BLaER1 (cell line): ENCODE measurements at regions not wholly inside any gene's neighbourhood (a gene's known extent, or its start where the extent isn't known, plus 50 kb on each side); places are given as distances from the start of the nearest gene placed in this dataset.

ENCODE experiments used
- H3K27ac ChIP-seq: shearing (Covaris generic); formaldehyde crosslinking; 2 replicates; pipeline ENCODE4 v1.8.1; 2022
- H3K27me3 ChIP-seq: shearing (Covaris generic); formaldehyde crosslinking; 2 replicates; pipeline ENCODE4 v1.8.1; 2022
- H3K36me3 ChIP-seq: shearing (Covaris generic); formaldehyde crosslinking; 2 replicates; pipeline ENCODE4 v1.8.1; 2022
- H3K4me1 ChIP-seq: shearing (Covaris generic); formaldehyde crosslinking; 2 replicates; pipeline ENCODE4 v1.8.1; 2022
- H3K4me2 ChIP-seq: shearing (Covaris generic); formaldehyde crosslinking; 2 replicates; pipeline ENCODE4 v1.8.1; 2022
- H3K4me3 ChIP-seq: shearing (Covaris generic); formaldehyde crosslinking; 2 replicates; pipeline ENCODE4 v1.8.1; 2022
- H3K9ac ChIP-seq: shearing (Covaris generic); formaldehyde crosslinking; 2 replicates; pipeline ENCODE4 v1.8.1; 2022
- H3K9me3 ChIP-seq: shearing (Covaris generic); formaldehyde crosslinking; 2 replicates; pipeline ENCODE4 v1.8.1; 2022
- H4K20me1 ChIP-seq: shearing (Covaris generic); formaldehyde crosslinking; 2 replicates; pipeline ENCODE4 v1.8.1; 2022
- Cebpa-rat ChIP-seq: shearing (Covaris generic); IDR thresholded peaks from 2 replicates; pipeline ENCODE4 v1.8.1; 2022

DNA sequence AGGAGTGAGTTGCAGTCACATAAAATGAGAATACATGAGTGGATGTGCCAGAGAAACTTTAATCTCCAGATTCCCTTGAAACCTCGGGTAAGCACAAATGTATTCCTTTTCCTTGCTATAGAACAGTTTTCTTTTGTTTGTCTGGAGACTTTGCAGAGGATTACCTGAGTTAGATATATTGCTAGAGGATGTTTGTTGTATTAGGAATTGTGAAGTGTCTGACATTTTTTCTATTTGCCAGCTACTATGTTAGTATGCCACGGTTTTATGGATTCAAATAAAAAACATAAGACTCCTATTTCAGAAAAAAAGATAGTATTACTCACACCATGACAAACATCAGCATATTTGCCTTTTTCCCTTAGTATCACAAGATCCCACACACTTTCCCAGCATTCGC is 844.9 kb upstream of the SLITRK5 start:
- Histone ChIP-seq H3K9ac (no peak overlapping the region), H3K27me3 (no peaks in the 10 kb centered on the region), H3K4me2 (no peak overlapping the region), H3K4me3 (no peak overlapping the region), H3K9me3 (no peaks in the 10 kb centered on the region), H3K4me1 (no peaks in the 10 kb centered on the region), H3K27ac (no peak overlapping the region), H4K20me1 (no peaks in the 10 kb centered on the region), H3K36me3 (no peaks in the 10 kb centered on the region)
- no peak for TF ChIP-seq Cebpa-rat

DNA sequence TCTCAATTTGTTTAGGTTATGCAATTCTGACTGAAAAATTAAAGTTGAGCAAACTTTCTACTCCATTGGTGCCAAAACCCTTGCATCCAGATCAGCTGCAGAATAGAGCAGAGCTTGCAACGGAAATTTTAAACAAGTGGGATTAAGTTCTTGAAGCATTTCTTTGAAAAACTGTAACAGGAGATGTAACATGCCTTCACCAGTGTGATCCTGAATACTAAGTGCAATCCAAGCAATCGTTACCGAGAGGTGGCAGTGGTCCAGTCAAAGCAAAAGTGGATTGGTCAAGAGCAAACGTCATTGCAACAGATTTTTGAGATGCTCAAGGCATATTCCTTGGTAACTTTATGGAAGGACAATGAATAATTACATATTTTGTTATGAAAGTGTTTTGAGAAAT is 841.1 kb upstream of the SLITRK5 start:
- Histone ChIP-seq H3K27ac (no peak overlapping the region), H4K20me1 (no peaks in the 10 kb centered on the region), H3K36me3 (no peaks in the 10 kb centered on the region), H3K27me3 (no peaks in the 10 kb centered on the region), H3K4me3 (no peak overlapping the region), H3K9me3 (no peaks in the 10 kb centered on the region), H3K4me2 (no peak overlapping the region), H3K4me1 (no peaks in the 10 kb centered on the region), H3K9ac (no peak overlapping the region)
- TF ChIP-seq Cebpa-rat = no peak

DNA sequence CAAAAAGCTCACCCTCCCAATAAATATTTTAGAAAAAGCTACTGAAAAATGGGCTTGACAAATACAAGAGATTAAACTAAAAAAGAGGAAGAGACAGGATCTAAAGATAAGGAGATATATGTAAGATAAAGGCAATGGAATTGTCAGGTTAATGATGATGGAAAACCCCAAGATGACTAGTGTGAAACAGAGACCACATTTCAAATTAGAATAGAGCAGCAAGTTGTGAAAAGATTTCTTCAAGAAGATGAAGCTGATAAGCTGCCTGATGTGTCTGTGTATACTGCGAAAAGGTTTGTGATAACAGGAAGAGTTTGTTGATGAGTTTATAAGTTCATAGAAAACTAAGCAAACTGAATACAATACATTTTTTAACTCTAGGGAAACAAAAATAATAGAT is 840.1 kb upstream of the SLITRK5 start:
- Histone ChIP-seq H3K4me1 (no peaks in the 10 kb centered on the region), H3K4me3 (no peak overlapping the region), H4K20me1 (no peaks in the 10 kb centered on the region), H3K36me3 (no peaks in the 10 kb centered on the region), H3K4me2 (no peak overlapping the region), H3K9me3 (peaks cover 10% of the 10 kb centered on the region), H3K9ac (no peak overlapping the region), H3K27ac (no peak overlapping the region), H3K27me3 (no peaks in the 10 kb centered on the region)
- TF ChIP-seq Cebpa-rat = no peak

DNA sequence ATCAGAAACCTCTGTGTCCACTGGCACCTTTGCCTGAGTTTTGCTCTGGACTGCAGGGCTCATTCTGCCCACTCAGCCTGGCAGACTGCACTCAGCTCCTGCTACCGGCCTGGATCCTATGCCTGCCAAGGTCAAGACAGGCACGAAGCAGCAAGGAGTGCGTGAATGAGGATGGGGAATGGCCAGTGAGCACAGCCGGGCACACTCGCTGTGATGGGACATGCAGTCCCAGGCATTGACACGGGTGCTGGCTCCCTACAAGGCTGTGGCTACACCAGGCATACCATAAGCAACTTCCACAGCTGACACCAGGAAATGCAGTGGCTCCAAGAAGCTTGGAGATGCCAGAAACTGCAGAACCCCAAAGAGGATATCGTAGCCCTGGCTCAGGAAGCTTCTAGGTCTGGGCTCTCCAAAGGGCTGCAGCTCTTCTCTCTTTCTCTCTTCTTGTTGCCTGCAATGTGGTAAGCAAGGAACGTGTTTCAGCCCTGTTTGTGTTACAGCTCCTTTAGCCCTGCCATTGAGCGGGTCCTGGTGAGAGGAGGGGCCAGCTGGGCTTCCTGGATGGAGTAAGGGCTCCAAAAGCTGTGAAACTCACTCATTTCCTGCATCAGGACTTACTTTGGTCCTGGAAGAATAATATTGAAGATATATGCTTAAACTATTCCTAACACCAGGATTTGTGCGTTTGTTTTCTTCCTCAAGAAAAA is 832.6 kb upstream of the SLITRK5 start:
- peaks cover 47% of the 10 kb centered on the region for H3K9me3 ChIP-seq
- H3K27ac ChIP-seq = 0 out of 2 replicates have a peak overlapping the region, but pooled peaks have one; percentile 28

DNA sequence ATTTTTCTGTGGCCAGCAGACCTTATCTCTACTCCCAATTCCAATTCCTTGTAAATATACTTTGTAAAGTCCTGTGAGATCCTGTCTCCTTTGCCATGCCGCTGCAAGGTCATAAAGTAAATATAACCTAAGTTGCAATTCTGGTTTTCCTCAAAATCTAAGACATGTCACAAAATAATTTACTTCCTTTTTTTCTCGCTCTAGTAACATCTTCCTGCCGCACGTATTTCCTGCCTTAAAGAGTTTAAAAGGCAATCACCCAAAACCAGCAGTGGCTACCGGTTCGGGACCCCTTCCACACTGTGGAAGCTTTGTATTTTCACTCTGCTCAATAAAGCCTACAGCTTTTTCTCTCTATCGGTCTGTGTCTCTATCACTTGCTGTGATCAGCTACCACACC is 832.0 kb upstream of the SLITRK5 start:
- no peak overlapping the region for H3K9ac ChIP-seq
- H3K9me3 ChIP-seq = peaks cover 47% of the 10 kb centered on the region
- peak overlapping the region; percentile 8; the same call in 1 of the 2 replicates for H3K4me3 ChIP-seq
- H3K4me1 ChIP-seq = peaks cover 21% of the 10 kb centered on the region
- H3K27me3 ChIP-seq = no peaks in the 10 kb centered on the region
- TF ChIP-seq Cebpa-rat = no peak
- peak overlapping the region; percentile 28; the same call in 1 of the 2 replicates for H3K27ac ChIP-seq
- H3K4me2 ChIP-seq = peak overlapping the region; percentile 65
- no peaks in the 10 kb centered on the region for H4K20me1 ChIP-seq
- H3K36me3 ChIP-seq = no peaks in the 10 kb centered on the region

More for the DNA sequence above, 832.6 kb upstream of the SLITRK5 start:
- no peak overlapping the region for H3K9ac ChIP-seq
- H3K4me1 ChIP-seq = peaks cover 21% of the 10 kb centered on the region
- no peaks in the 10 kb centered on the region for H4K20me1 ChIP-seq
- H3K27me3 ChIP-seq = no peaks in the 10 kb centered on the region
- TF ChIP-seq Cebpa-rat = no peak
- H3K36me3 ChIP-seq = no peaks in the 10 kb centered on the region
- H3K4me3 ChIP-seq = no peak overlapping the region; the same call in 1 of the 2 replicates
- H3K4me2 ChIP-seq = peak overlapping the region; percentile 65

DNA sequence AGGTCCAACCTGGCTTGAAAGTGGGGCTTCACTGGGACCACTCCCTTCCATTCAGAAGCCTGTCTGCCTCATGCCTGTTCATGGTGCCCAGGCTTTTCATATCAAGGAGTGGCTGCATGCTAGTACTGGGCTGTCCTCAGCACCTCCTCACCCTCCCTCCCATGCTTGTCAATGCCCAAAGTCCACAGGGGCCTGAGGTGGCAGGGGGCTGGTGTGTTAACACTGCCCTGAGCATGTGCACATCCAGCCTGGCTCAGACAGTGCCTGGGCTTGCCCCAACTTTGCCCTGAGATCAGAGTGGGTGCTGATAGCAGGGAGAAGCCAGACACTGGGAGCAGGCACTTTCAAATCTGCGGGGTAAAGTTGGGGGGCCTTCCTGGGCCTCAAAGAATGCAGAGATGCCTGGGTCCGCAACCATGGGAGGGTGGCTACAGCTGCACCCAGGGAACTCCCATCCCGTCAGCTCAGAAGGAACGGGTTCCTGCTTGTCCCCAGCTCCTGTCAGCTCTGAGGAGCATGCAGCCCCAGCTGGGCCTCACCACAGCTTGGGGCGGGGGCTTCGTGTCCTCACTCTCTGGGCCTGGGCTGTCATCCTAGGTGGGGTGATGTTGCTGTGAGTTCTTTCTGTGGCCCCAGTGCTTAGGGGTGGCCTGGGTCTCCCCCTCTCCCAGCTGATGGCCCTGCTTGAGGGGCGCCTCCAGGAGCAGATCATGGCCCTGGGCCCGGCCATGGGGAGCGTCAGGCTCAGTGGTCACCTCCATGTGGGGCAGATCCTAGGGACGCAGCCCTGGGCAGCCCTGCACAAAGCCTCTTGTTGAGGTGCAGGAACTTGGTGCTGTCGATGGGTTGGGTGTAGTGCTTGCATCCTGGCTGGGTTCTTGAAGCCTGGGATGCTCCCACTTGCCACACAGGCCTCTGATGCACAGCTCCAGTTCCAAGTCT is 830.6 kb upstream of the SLITRK5 start:
- no peak overlapping the region; the same call in 1 of the 2 replicates for H3K4me3 ChIP-seq
- H3K4me2 ChIP-seq = no peak overlapping the region
- peaks cover 21% of the 10 kb centered on the region for H3K4me1 ChIP-seq
- H3K9me3 ChIP-seq = peaks cover 42% of the 10 kb centered on the region
- no peaks in the 10 kb centered on the region for H3K36me3 ChIP-seq
- H4K20me1 ChIP-seq = no peaks in the 10 kb centered on the region
- H3K27me3 ChIP-seq = no peaks in the 10 kb centered on the region
- no peak overlapping the region for H3K9ac ChIP-seq
- TF ChIP-seq Cebpa-rat = no peak
- no peak overlapping the region for H3K27ac ChIP-seq

DNA sequence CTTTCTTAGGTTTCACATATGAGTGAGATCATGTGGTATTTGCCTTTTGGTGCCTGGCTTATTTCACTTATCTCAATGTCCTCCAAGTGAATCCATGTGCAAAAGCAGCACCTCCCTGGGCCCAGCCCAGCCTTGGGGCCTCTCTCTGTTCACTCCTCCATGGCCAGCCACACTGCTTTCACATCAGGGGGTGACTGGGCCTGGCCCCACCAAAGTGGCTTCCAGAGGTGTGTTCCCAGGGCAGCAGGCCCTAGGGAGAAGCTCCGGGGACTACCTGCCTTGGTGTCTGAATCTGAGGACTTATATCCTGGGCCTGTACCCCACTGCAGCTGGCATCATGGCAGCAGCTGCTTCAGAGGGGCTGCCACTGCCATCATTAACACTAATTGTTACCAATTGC is 829.9 kb upstream of the SLITRK5 start:
- Histone ChIP-seq H4K20me1 (no peaks in the 10 kb centered on the region), H3K4me2 (no peak overlapping the region), H3K27ac (no peak overlapping the region), H3K9me3 (peaks cover 38% of the 10 kb centered on the region), H3K9ac (no peak overlapping the region), H3K36me3 (no peaks in the 10 kb centered on the region), H3K27me3 (no peaks in the 10 kb centered on the region), H3K4me1 (peaks cover 21% of the 10 kb centered on the region), H3K4me3 (no peak overlapping the region)
- no peak for TF ChIP-seq Cebpa-rat

DNA sequence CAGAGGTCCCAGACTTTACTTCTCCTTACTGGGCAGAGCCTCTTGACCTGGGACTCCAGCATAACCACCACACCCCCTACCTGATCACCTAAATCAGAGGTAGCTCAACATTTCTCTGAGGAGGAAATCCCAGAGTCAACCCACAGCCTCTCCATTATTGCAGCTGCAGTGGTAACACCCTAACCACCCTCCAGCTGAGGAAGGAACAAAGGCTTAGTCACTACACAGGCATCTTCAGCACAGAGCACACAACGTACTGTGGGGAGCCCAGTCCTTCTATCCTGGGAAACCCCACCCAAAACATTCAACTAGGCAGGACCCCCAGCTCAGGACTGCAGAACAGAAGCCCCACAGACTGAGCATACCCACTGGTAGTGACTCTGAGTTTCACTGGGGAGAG is 824.7 kb upstream of the SLITRK5 start:
- no peaks in the 10 kb centered on the region for H3K27me3 ChIP-seq
- H3K9ac ChIP-seq = no peak overlapping the region
- TF ChIP-seq Cebpa-rat = no peak
- H4K20me1 ChIP-seq = no peaks in the 10 kb centered on the region
- no peaks in the 10 kb centered on the region for H3K36me3 ChIP-seq
- H3K9me3 ChIP-seq = peaks cover 13% of the 10 kb centered on the region
- H3K4me2 ChIP-seq = no peak overlapping the region
- no peaks in the 10 kb centered on the region for H3K4me1 ChIP-seq
- no peak overlapping the region for H3K27ac ChIP-seq
- no peak overlapping the region for H3K4me3 ChIP-seq

DNA sequence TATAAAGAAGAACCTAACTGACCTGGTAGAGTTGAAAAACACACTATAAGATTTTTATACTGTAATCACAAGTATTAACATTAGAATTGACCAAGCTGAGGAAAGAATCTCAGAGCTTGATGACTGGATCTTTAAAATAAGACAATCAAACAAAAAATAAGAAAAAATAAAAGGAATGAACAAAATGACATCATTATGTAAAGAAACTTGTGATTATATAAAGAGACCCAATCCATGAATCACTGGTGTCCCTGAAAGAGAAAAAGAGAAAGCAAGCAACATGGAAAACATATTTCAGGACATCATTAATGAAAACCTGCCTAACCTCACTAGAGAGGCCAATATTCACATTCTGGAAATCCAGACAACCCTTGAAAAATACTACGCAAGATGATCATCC is 822.5 kb upstream of the SLITRK5 start:
- no peaks in the 10 kb centered on the region for H3K4me1 ChIP-seq

DNA sequence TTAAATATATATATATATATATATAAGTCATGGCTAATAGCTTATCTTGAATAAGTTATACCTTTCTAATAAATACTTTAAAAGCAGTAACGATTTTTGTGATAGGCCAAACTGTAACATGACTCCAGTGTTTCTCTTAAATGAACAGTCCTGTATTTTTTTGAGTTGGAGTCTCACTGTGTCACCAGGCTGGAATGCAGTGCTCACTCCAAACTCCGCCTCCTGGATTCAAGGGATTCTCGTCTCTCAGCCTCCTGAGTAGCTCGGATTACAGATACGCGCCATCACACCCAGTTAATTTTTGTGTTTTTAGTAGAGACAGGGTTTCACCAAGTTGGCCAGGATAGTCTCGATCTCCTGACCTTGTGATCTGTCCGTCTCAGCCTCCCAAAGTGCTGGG is 814.2 kb upstream of the SLITRK5 start:
- Histone ChIP-seq H3K27me3 (no peaks in the 10 kb centered on the region), H3K4me2 (no peak overlapping the region), H4K20me1 (no peaks in the 10 kb centered on the region), H3K36me3 (no peaks in the 10 kb centered on the region), H3K9me3 (no peaks in the 10 kb centered on the region; the same call in 1 of the 2 replicates), H3K4me1 (no peaks in the 10 kb centered on the region), H3K27ac (no peak overlapping the region), H3K4me3 (no peak overlapping the region), H3K9ac (no peak overlapping the region)
- TF ChIP-seq Cebpa-rat = no peak

More for the DNA sequence above, 822.5 kb upstream of the SLITRK5 start:
- H3K4me3 ChIP-seq = no peak overlapping the region
- H3K27me3 ChIP-seq = no peaks in the 10 kb centered on the region
- peaks cover 13% of the 10 kb centered on the region for H3K9me3 ChIP-seq
- H4K20me1 ChIP-seq = no peaks in the 10 kb centered on the region
- H3K36me3 ChIP-seq = no peaks in the 10 kb centered on the region
- no peak overlapping the region for H3K27ac ChIP-seq
- no peak overlapping the region for H3K4me2 ChIP-seq
- no peak for TF ChIP-seq Cebpa-rat
- no peak overlapping the region for H3K9ac ChIP-seq
